Ramos (cell line): ENCODE measurements at regions not wholly inside any gene's neighbourhood (a gene's known extent, or its start where the extent isn't known, plus 50 kb on each side); places are given as distances from the start of the nearest gene placed in this dataset.
"Not testable (repeated sequence)": the region's sequence is repeated elsewhere in the genome, so short reads cannot be mapped to it uniquely, and the experiment has no call there.

Experiments used
- in situ Hi-C: fragments of 300-500 bp; cut with MboI; formaldehyde crosslinking; loops from one replicate; pipeline ENCODE4 v1.14.3; 2022; ENCODE audit warnings: low sequenced_read_pairs; ENCODE audit not compliant: unreplicated experiment

DNA sequence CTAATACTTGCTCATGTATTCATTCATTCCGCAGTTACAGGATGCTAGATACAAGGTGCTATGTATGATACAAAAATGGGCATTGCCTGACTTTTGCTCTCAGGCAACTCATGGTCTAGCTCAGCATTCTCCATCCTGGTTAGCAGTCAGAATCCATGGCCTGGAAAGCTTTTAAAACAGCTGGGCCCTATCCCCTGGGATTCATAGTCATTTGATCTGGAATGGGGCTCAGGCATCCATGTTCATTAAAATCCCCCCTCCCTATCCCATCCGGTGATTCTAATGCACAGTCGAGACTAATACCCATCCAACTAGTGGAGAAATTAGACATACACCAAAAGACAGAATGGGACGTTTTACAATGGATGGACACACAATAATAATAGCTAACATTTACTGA, 104.1 kb upstream of the TMEM132E start:
- in situ Hi-C loops, result no loop called here

DNA sequence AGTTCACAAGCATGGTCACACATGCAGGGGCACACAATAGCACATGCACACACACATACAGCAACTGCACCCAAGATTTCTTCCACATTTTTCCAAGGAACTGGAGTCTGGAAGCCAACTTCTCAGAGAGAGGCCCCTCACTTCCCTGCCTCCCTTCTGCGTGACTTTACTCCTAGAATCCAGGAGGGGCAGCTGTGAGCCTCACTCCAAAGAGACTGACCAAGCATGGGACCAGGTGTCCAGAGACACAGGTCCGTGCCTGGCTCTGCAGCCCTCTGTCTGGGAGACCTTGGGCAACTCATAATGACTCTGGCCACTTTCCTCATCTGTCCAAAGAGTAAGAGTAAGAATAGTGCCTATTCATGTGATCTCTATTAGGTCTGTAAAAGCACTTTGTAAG, 104.7 kb upstream of the TMEM132E start:
- in situ Hi-C loops, result no loop called here

DNA sequence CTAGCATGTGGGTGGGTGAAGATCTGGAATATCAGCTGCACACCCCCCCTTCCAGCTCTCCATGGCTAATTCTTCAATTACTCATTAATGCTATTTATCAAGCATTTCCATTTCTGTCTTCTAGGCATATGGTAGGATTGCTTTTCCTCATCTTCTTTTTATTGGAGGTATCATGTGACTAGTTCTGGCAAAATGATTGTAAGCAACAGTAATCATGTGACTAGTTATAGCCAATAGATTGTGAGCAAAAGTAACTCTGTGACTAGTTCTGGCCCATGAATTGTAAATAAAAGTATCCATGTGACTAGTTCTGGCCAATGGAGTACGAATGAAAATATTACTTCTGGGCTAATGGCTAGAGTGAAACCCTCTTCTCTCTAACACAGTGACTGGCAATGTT, 107.0 kb upstream of the TMEM132E start:
- in situ Hi-C loops, result no loop called here

DNA sequence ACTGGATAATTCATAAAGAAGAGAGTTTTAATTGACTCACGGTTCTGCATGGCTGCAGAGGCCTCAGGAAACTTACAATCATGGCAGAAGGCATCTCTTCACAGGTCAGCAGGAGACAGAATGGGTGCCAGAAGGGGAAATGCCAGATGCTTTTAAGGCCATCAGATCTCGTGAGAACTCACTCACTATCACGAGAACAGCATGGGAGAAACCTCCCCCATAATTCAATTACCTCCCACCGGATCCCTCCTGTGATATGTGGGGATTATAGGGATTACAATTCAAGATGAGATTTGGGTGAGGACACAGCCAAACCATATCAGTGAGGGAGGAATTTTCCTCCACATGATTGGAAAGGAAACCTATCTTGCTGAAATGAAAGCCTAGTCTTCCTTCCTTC, 108.1 kb upstream of the TMEM132E start:
- in situ Hi-C loops, result not testable (repeated sequence)

DNA sequence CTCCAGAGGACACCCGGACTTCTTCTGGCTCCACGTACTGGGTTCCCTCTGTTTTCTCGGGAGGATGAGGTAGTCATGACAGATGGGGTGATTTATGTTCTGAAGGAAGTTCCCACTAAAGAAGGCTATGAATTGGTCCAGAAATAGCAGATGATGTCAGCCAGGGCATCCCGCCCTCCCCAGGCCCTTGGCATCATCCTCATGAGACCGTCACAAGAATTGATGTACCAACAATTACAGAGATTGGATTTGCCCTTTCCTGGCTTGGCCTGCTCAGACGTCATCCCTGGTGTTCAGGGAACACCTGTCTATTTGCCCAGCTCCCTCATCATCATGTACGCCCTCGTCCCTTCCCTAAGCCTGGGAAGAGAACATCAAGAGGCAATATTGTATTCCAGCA, 102.8 kb upstream of the CCL1 start:
- in situ Hi-C loops, result no loop called here

DNA sequence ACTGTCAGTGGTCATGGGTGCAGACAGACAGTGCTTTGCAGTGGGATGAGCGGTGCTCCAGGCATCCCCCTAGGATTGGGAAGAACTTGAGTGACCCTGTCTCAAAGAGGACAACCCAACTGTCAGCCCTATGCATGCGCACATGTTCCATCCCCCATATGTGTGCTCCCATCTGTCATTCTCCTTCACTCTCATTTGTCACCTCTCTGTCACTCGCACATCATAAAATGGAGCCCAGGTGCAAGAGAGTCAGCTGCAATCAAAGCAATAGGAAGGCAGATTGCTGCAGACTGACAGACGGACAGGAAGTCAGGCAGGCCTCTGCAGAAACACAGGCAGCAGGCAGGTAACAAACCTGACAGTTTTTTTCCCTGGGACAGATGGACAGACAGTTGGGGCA, 101.8 kb upstream of the CCL1 start:
- in situ Hi-C loops, result no loop called here

DNA sequence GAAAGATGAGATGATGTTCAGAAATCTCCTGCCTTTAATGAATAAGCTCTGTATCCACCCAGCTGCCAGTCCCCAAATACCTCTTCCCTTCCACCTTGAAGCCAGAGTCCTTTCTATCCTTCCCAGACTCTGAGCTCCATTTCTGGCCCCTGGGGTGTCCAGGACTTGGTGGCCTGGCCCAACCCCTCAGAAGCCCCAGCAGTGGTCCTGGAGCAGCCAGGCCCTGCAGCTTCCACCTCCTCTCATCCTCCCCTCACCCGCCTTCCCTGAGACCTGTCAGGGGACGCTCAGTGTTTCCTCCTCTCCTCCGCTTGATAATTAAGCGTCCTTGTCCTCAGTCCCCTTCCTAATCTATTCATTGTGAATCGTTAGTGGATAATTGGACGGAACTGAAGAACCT, 95.2 kb upstream of the CCL1 start:
- in situ Hi-C loops, result no loop called here

DNA sequence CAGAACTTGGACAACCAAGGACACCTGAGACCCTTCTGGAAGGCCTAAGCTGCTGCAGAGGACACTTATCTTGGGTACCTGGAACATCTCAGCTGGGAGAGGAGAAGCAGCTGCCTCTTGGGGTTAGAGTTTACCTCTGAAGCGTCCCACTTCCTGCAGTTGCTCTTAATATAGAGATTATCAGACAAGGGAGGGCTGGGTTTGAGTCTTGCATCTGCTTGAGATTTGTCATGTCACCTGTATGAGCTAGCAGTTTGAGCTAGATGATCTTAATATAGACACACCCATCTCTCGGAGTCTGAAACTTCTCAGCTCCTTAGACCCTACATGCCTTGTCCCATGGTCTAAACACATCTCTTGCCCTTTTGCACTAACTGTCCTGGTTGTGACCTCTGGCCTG, 93.1 kb upstream of the CCL1 start:
- in situ Hi-C loops, result no loop called here

DNA sequence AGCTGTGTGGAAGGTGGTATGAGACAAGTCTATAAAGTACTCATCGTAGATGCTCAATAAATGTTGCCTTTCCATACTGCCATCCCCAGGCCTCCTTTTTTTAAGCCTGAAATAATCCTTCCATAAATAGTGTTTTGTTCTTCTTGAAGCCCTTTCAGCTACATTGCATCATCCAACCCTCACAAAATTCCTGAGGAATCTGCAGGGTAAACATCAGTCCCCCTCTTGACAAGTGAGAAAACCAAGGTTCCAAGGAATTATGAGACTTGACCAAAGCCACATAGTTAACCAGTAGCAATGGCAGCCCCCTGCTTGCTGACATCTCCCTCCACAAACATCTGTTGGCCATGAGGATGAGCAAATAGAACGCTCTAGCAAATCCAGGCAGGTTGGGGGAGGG, 89.7 kb upstream of the CCL1 start:
- in situ Hi-C loops, result no loop called here

DNA sequence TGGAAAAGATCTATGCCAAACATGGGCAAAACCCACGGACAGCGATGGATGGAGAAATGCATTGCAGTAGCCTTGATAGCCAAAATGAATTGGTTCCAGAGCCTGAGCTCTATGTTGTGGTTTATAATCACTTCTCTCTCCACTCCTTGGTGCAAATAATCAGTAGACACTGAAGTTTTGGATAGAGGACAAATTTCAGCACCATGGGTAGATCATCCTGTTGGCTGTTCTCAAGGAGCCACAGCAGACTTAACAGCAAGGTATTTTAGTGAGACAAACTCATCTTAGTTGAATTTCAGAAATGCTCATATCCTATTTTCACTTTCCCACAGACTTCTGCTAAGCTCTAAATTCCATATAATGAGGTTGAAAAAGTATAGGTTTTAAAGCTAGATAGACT, 88.3 kb upstream of the CCL1 start:
- in situ Hi-C loops, result no loop called here

DNA sequence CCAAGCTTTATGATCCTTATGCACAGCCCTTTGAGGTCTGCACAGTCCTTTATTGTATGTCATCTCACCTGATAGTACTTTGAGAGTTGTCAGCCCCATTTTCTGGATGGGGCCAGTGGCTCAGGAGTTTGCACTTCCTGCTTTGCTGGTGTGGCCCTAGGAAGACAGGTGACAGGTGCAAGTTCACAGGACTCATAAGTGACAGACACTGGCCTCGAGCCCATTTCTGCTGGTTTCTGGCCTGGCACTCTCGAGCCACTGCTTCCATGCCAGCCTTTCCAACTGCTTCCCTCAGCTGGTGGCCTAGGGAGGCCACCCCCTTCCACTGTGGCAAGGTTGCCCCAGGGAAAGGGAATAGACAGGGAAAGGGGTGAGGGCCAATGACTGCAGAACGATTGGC, 84.4 kb upstream of the CCL1 start:
- in situ Hi-C loops, result no loop called here

DNA sequence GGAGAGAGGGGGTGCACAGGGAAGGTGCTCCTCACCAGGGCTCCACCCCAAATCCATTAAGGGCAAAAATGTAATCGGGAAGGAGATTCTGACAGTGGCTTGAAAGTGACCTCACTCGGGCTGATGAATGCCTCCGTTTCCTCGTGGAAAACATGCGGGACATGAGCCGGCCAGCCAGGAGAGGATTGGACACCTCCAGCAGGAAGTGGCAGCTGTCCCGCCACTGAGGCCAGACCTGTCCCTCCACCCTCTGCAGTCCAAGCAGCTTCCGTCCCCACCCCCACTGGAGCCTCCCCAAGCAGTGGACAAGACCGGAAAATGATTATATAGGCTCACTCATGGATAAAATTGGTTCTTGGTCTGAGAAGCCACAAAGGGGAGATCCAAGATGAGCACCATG, 82.1 kb upstream of the CCL1 start:
- in situ Hi-C loops, result no loop called here

DNA sequence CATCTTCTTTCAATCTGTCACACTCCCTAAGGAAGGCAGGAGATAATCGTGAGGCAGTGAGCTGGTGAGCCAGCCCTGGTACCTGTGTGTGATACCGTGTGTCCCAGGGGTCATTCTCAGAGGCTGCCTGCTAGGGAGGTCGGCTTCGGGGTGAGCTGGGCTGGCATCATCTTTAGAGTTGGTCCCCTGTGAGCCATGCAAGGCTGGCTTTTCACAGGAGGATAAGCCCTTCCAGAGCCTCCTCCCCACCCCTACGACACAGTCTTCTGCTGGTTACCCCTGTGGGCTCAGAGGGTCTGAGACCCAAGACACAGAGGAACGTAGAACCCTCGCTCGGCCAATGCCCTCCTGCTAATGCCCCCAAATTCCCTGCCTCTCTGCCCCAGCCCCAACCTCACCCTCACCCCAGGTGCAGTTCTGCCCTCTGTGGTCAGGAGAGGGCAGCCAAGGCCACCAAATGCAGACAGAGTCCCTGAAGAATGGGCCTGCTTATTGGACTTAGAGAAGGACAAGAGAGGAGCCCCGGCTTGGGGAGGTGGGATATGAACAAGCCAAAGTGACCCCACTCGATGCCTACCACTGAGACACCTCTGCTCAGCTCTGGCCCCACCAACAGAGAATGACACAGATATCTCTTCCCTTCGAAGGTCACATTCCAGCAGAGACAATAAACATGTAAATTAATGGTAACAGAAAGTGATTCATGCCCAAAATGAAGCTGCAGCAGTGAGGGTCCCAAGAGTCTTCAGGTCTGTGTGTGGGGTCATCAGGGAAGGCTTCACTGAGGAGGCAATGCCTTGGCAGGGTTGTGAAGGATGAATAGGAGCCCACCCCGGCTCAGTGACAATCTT, 80.8 kb upstream of the CCL1 start:
- in situ Hi-C loops, result no loop called here

DNA sequence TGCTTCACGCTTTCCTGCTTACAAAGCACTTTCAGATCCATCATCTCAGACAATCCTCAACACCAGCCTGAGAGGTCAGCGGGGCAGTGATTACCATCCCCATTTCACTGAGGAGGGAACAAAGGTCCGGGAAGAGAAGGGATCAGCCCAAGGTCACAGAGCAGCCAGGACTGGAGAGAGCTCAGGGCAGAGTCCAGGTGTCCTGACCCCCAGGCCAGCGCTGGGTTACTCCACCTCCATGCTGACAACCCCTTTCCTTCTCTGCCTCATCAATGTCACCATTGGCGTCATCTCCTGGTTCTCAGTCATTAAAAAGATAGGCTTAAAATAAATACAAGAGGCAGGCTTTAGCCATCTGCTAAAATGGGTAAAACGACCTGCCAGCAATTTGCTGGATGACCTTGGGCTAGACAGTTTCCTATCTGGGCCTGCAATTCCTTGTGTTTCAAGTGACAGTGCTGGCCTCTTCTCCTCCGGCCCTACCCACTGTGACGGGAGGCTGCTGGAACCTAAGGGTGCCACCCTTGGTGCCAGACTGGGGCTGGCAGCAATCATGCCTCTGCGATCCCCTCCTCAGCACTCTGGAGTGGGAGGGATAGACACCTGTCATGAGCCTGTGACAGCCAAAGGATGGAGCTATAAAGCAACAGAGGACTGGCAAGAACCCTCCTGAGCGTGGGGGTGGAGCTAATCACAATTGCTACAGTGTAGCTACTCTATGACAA, 79.5 kb upstream of the CCL1 start:
- in situ Hi-C loops, result no loop called here

DNA sequence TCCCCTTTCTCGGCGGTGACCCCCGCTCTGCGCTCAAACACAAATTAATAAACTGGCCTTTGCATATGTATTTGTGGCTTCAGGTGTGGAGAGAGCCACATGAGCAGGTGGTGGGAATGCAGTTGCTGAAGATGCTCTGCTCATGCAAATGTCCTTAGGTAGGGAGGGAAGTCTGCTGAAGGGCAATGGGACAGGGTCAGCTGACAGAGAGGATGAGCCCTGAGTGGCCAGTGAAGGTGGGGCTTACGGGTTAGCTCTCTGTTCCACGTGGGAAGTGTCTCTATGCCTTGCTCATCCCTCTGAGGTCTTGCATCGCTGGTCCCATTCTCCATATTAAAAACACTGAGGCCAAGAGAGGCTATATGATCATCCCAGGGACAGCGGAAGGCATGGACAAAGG, 74.2 kb upstream of the CCL1 start:
- in situ Hi-C loops, result no loop called here

DNA sequence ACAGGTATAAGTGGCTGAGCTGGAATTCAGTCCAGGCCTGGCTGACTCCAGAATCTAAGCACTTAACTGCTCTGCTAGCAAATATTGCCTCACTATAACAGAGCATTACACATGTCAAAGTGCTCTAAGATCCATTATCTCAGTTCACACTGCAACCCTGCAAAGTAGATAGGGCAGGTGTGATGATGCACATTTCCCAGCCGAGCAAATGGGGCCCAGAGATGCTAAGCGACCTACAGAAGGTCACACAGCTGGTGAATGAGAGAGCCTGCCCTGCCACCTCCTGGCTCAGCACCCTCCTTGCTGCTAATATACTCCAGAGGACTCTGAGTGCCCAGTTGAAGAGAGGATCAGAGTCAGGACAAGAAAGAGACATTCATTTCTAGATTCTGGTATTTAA, 73.6 kb upstream of the CCL1 start:
- in situ Hi-C loops, result no loop called here

DNA sequence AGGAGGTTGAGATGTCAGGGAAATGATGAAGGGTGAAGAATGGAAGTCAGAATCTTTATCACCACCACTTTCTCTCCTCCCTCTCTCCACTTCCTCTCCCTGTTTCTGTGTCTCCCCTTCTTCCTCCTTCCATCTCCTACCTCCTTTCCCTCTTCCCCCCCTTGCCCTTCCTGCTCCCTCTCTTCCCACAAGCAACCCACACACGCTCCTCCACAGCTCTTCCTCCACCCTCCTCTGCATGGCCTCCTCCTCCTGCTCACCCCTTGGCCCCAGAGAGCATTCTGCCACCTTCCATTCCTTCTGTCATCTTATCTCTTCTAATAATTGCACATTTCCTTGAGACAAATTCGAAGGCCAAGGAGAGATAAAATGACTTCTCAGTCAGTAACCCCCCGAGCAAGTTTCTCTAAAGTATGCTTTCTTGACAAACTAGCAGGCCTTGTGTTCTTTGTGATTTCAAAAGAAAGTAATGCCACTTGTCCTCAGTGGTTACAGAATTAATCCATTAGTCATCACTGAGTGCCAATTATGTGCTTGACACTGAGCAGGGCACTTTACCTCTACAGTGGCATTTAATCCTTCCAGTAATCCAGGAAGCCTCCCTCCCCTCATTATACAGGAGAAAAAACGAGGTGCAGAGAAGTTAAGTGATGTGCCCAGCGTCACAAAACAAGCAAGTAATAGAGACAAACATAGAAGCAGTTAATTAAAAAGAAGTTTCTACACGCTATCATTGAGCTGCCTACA, 72.3 kb upstream of the CCL1 start:
- in situ Hi-C loops, result no loop called here

DNA sequence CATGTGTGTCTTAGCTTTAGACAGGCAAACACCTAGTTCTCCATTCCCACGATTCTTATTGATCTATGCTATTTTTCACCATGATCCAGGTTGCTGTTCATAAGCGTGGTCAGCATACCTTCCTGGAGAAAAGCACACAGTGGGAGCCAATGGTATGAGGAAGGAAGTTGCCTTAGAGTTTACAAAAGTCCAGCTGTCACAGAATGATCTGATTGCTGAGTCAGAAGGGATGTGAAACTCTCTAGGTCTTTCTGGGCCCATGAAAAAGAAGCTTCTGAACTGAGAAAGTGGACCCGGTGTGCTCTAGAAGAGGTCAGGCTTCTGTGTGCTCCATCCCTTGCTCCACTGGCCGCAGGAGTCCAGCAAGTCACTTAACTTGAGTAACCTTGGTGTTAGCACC, 71.0 kb upstream of the CCL1 start:
- in situ Hi-C loops, result no loop called here

DNA sequence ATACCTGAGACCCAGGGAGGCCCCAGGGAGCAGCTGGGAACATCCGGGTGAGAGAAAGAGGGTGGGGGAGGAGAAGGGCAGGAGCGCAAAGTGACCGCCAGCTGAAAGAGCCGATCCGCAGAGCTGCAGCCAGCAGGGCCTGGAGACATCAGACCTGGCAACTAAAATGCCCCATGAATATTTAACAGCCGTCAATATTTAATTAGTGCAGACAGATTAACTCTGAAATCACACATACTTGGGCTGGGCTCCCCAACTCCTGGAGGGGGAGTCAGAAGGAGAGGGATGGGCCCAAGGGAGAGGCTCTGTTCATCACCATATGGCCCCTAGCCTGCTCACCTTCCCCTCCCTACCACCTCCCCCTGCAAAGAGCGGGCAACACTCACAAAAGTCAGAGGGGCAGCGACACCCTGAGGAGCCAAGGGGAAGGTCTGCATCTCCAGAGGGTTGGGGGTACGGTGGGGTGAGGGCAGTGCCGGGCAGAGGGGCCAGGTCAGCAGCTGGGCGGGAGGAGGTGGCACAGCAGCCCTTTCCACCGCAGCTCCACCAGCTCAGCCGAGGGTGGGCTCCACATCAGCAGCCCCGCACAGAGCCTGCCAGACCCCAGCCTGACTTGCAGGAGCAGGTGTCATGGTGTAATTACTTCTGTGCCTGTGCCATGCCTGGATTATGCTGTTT, 61.9 kb upstream of the CCL1 start:
- in situ Hi-C loops, result loop anchor here (10.0 kb wide), 1 partner anchor 700 kb away; the partner anchor contains the start of gene FNDC8

DNA sequence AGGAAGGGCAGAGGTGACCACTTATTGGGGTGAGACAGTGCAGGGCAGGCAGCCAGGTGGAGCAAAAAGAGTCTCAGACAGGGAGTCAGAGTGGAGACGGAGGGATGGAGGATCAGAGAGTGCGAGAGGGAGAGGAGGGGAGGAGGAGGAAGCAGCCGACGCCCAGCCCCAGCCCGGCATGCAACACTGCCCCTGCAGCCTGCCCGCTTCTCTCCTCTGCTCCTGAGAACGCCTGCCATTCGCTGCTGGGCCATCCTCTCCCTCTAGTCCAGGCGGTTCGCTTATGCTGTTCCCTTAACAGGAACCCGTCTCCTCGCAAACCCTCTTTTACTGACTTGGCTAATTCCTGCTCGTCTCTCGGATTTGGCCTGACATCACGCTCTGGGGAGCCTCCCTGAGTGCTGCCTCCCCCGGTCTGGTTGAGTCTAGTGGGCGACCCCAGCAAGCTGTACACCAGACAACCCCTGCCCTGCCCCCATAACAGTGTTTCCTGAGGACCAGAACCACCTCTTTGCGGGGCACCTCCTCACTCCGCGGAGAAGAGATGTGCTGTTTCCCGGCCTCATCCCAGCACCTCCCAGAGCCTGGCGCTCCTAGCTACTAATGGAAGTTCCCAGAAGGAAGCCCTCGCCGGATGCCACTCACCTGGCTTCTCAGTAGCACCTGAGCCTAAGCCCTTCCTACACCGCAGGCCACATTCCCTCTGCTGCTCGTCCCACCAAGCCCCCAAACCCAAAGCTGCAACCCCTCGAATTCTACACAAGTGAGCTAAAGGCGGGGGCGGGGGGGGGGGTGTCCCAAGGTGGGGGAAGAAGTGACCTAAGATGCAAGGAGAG, 61.2 kb upstream of the CCL1 start:
- in situ Hi-C loops, result loop anchor here (10.0 kb wide), 1 partner anchor 701 kb away; the partner anchor contains the start of gene FNDC8
